Left ventricle myocardium inferior (tissue), 1 donor: ENCODE measurements at regions not wholly inside any gene's neighbourhood (a gene's known extent, or its start where the extent isn't known, plus 50 kb on each side); places are given as distances from the start of the nearest gene placed in this dataset.
"Not testable (repeated sequence)": the region's sequence is repeated elsewhere in the genome, so short reads cannot be mapped to it uniquely, and the experiment has no call there.

Experiments used
- DNase-seq: peaks from one replicate; pipeline ENCODE4 v3.0.0-alpha.2; 2020
- H3K27ac ChIP-seq: fragments of 200-600 bp; replicated peaks from 2 replicates; pipeline ENCODE4 v1.8.0; 2021
- H3K27me3 ChIP-seq: fragments of 200-600 bp; 2 replicates; pipeline ENCODE4 v1.8.0; 2021; ENCODE audit warnings: low read depth
- H3K36me3 ChIP-seq: fragments of 200-600 bp; 2 replicates; pipeline ENCODE4 v1.8.0; 2021
- H3K4me1 ChIP-seq: fragments of 200-600 bp; 2 replicates; pipeline ENCODE4 v1.8.0; 2021
- H3K4me3 ChIP-seq: fragments of 200-600 bp; 2 replicates; pipeline ENCODE4 v1.8.0; 2021; ENCODE audit warnings: mild to moderate bottlenecking, moderate library complexity
- H3K9me3 ChIP-seq: fragments of 200-600 bp; replicated peaks from 2 replicates; pipeline ENCODE4 v1.8.0; 2021
- intact Hi-C: fragments of 100-400 bp; cut with micrococcal nuclease; formaldehyde crosslinking; loops from one replicate; pipeline ENCODE4 v1.11.0; 2022
- TF ChIP-seq, protein P1 (sequence below): fragments of 200-600 bp; IDR thresholded peaks from 2 replicates; pipeline ENCODE4 v1.8.0; 2021; ENCODE audit warnings: antibody characterized with exemption, mild to moderate bottlenecking, borderline replicate concordance
- donor health status: DM: no; HTN: yes; CAD: no; lungs with severe emphysema.

DNA sequence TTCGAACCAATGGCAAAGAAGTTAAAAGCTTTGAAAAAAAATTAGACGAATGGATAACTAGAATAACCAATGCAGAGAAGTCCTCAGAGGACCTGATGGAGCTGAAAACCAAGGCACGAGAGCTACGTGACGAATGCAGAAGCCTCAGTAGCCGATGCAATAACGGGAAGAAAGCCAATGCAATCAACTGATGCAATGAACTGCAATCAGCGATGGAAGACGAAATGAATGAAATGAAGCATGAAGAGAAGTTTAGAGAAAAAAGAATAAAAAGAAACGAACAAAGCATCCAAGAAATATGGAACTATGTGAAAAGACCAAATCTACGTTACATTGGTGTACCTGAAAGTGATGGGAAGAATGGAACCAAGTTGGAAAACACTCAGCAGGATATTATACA, 52.6 kb upstream of the MRPS30 start:
- H3K27me3 ChIP-seq, DNase-seq, H3K4me1 ChIP-seq, H3K4me3 ChIP-seq, intact Hi-C loops, H3K36me3 ChIP-seq, H3K9me3 ChIP-seq, H3K27ac ChIP-seq: not testable (repeated sequence)

DNA sequence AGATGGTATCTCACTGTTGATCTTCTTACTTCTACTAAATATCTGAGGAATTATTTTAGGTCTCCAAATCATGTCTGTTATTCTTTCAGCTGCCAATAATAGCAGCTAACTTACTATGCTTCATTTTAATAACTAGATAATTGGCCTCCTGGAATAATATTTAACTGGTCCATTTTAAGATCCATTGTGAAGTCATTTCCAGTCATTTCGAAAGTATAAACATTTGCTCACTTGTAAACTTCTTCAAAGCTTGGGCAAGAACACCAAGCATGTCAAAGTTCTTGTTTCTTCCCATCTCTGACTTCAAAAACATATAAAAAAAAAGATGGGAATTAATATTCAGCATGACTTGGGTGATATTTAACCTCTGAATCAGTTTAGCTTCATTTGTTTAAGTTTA, 61.4 kb upstream of the MRPS30 start:
- no peak for DNase-seq
- Histone ChIP-seq H3K4me3 (no peak overlapping the region), H3K27ac (no peak overlapping the region), H3K27me3 (no peaks in the 10 kb centered on the region), H3K4me1 (no peaks in the 10 kb centered on the region), H3K9me3 (no peaks in the 10 kb centered on the region), H3K36me3 (no peaks in the 10 kb centered on the region)
- TF ChIP-seq, protein P1, sequence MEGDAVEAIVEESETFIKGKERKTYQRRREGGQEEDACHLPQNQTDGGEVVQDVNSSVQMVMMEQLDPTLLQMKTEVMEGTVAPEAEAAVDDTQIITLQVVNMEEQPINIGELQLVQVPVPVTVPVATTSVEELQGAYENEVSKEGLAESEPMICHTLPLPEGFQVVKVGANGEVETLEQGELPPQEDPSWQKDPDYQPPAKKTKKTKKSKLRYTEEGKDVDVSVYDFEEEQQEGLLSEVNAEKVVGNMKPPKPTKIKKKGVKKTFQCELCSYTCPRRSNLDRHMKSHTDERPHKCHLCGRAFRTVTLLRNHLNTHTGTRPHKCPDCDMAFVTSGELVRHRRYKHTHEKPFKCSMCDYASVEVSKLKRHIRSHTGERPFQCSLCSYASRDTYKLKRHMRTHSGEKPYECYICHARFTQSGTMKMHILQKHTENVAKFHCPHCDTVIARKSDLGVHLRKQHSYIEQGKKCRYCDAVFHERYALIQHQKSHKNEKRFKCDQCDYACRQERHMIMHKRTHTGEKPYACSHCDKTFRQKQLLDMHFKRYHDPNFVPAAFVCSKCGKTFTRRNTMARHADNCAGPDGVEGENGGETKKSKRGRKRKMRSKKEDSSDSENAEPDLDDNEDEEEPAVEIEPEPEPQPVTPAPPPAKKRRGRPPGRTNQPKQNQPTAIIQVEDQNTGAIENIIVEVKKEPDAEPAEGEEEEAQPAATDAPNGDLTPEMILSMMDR = no peak
- intact Hi-C loops = no loop called here

DNA sequence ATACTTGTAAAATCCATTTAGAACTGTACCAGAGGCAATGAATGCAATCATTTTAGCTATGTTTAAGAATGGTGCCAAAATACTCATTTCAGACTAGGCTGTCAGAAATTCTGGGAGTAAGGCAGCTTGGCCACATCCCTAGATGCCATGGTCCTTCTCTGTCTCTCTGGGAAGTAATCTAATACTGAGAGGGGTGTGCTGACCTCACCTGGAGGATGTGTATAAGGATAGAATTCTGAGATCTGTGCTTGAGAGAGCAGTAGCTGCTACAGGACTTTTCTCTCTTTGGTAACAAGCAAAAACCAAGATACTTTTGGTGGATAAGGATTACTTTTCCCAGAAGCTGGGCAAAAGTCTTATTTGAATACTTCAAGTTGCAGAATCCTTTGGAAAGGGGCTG, 68.1 kb upstream of the MRPS30 start:
- no peaks in the 10 kb centered on the region for H3K36me3 ChIP-seq
- intact Hi-C loops = no loop called here
- H3K4me3 ChIP-seq = no peak overlapping the region
- DNase-seq = no peak
- no peak overlapping the region for H3K27ac ChIP-seq
- H3K4me1 ChIP-seq = no peaks in the 10 kb centered on the region
- H3K27me3 ChIP-seq = no peaks in the 10 kb centered on the region
- H3K9me3 ChIP-seq = no peaks in the 10 kb centered on the region
- TF ChIP-seq, protein P1 = no peak

DNA sequence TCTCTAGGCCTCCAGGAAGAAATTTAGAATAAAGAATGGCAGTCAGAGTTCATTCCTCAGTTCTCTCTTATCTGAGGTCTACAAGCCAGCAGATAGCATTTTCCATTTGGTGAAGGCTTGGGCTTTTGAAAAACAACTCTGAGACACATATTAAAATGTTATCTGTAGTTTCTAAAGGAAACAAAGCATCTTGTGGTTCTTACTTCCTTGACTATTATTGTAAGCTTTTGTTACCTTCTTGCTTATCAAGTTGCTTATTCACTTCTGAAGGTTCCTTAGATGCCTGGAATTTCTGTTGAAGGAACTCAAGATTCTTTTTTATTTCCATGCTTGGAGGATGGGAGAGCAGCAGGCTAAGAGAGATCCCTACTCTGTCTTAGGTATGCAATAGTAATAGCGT, 79.2 kb upstream of the MRPS30 start:
- Histone ChIP-seq H3K36me3 (no peaks in the 10 kb centered on the region), H3K27ac (no peak overlapping the region), H3K4me1 (no peaks in the 10 kb centered on the region), H3K4me3 (no peak overlapping the region), H3K9me3 (peaks cover 15% of the 10 kb centered on the region), H3K27me3 (no peaks in the 10 kb centered on the region)
- no peak for DNase-seq
- TF ChIP-seq, protein P1 = no peak
- intact Hi-C loops = no loop called here

DNA sequence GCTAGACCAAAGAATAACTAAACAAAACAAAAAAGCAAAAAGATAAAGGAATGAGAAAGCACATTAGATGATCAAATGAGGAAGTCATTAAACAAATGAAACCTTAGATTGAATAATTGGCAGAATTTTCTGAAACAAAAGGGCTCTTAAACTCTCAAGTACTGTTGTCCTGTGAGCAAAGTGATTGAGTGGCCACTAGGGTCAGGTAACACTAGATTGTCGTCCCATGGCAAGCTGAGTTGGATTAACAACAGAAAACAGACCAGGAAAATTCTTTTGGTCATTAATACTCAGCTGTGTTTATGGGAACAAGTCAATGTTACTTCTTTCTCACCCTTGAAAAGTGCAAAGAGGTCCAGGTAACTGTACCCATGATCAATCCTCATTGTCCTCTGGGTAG, 81.6 kb upstream of the MRPS30 start:
- H3K4me3 ChIP-seq = no peak overlapping the region
- intact Hi-C loops = no loop called here
- no peak overlapping the region for H3K27ac ChIP-seq
- H3K36me3 ChIP-seq = no peaks in the 10 kb centered on the region
- H3K9me3 ChIP-seq = peaks cover 8% of the 10 kb centered on the region
- DNase-seq = no peak
- no peaks in the 10 kb centered on the region for H3K27me3 ChIP-seq
- TF ChIP-seq, protein P1 = no peak
- H3K4me1 ChIP-seq = no peaks in the 10 kb centered on the region

DNA sequence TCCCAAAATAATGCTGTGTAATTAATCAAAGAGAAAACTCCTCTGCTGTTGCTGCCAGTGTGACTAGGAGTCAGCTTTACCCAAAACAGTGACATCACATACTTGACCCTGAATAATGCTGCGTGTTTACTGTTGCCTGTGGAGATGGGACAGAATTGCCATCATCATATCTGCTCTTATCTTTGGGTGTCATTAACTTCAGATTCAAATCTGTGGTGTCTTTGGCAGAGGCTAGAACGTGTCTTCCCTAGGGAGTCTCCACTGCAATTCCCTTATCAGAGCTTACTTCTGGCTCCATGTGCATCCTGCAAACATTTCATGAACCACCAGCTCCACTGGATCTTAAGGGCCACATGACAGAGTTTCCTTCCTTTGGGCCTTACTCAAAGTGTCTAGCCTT, 88.9 kb upstream of the MRPS30 start:
- no peak overlapping the region for H3K27ac ChIP-seq
- no peaks in the 10 kb centered on the region for H3K9me3 ChIP-seq
- intact Hi-C loops = no loop called here
- no peaks in the 10 kb centered on the region for H3K4me1 ChIP-seq
- TF ChIP-seq, protein P1 = no peak
- H3K4me3 ChIP-seq = no peak overlapping the region
- H3K27me3 ChIP-seq = no peaks in the 10 kb centered on the region
- DNase-seq = no peak
- no peaks in the 10 kb centered on the region for H3K36me3 ChIP-seq
